H9 (cell line): ENCODE measurements at regions not wholly inside any gene's neighbourhood (a gene's known extent, or its start where the extent isn't known, plus 50 kb on each side); places are given as distances from the start of the nearest gene placed in this dataset.

Experiments used
- DNase-seq: peaks from one replicate; pipeline ENCODE4 v3.0.0-alpha.2; 2017
- H2AFZ ChIP-seq: one replicate; pipeline ENCODE4 v1.6.1; 2013; ENCODE audit warnings: mild to moderate bottlenecking, low read length, control low read depth, moderate library complexity
- H2AK5ac ChIP-seq: 2 replicates; pipeline ENCODE4 v1.6.1; 2013; ENCODE audit warnings: low read length, control low read depth, mixed read lengths; ENCODE audit not compliant: insufficient read length
- H2BK120ac ChIP-seq: one replicate; pipeline ENCODE4 v1.6.1; 2013; ENCODE audit warnings: low read depth, mild to moderate bottlenecking, low read length, control low read depth, inconsistent platforms; ENCODE audit not compliant: poor library complexity, severe bottlenecking
- H2BK12ac ChIP-seq: 2 replicates; pipeline ENCODE4 v1.6.1; 2013; ENCODE audit warnings: low read length, control low read depth, mixed read lengths, low read depth; ENCODE audit not compliant: insufficient read length
- H2BK15ac ChIP-seq: 2 replicates; pipeline ENCODE4 v1.6.1; 2013; ENCODE audit warnings: low read depth, low read length, control low read depth
- H2BK20ac ChIP-seq: one replicate; pipeline ENCODE4 v1.6.1; 2013; ENCODE audit warnings: low read depth, mild to moderate bottlenecking, low read length, control low read depth, inconsistent platforms; ENCODE audit not compliant: poor library complexity, severe bottlenecking
- H2BK5ac ChIP-seq: 2 replicates; pipeline ENCODE4 v1.6.1; 2013; ENCODE audit warnings: low read length, control low read depth, mixed read lengths; ENCODE audit not compliant: insufficient read length
- H3K14ac ChIP-seq: 2 replicates; pipeline ENCODE4 v1.6.1; 2013; ENCODE audit warnings: low read length, control low read depth; ENCODE audit not compliant: insufficient read depth
- H3K18ac ChIP-seq: 2 replicates; pipeline ENCODE4 v1.6.1; 2013; ENCODE audit warnings: low read depth, mild to moderate bottlenecking, mixed read lengths, low read length, control low read depth; ENCODE audit not compliant: insufficient read length
- H3K23ac ChIP-seq: 2 replicates; pipeline ENCODE4 v1.6.1; 2013; ENCODE audit warnings: low read length, control low read depth, mixed read lengths, low read depth; ENCODE audit not compliant: insufficient read length
- H3K23me2 ChIP-seq: 2 replicates; pipeline ENCODE4 v1.6.1; 2013; ENCODE audit warnings: low read depth, mild to moderate bottlenecking, mixed read lengths, low read length, control low read depth; ENCODE audit not compliant: insufficient read length, poor library complexity, severe bottlenecking
- H3K27ac ChIP-seq: 2 replicates; pipeline ENCODE4 v1.5.1; 2013; ENCODE audit warnings: low read length, control low read depth, mixed read lengths, low read depth; ENCODE audit not compliant: insufficient read length
- H3K27me3 ChIP-seq: 2 replicates; pipeline ENCODE4 v1.6.1; 2013; ENCODE audit warnings: low read length, control low read depth, inconsistent platforms; ENCODE audit not compliant: insufficient read depth
- H3K4ac ChIP-seq: 2 replicates; pipeline ENCODE4 v1.6.1; 2013; ENCODE audit warnings: low read depth, mild to moderate bottlenecking, control low read depth, inconsistent platforms, low read length, moderate library complexity
- H3K4me1 ChIP-seq: 2 replicates; pipeline ENCODE4 v1.6.1; 2013; ENCODE audit warnings: low read length, control low read depth, inconsistent platforms; ENCODE audit not compliant: insufficient read depth
- H3K4me2 ChIP-seq: 2 replicates; pipeline ENCODE4 v1.6.1; 2013; ENCODE audit warnings: low read length, control low read depth, mixed read lengths; ENCODE audit not compliant: insufficient read length, insufficient read depth
- H3K56ac ChIP-seq: 2 replicates; pipeline ENCODE4 v1.6.1; 2013; ENCODE audit warnings: low read depth, mild to moderate bottlenecking, mixed read lengths, low read length, control low read depth; ENCODE audit not compliant: insufficient read length
- H3K79me1 ChIP-seq: 2 replicates; pipeline ENCODE4 v1.6.1; 2013; ENCODE audit warnings: low read depth, mild to moderate bottlenecking, moderate library complexity, low read length, control low read depth, inconsistent platforms; ENCODE audit not compliant: insufficient read depth, poor library complexity, severe bottlenecking
- H3K79me2 ChIP-seq: 2 replicates; pipeline ENCODE4 v1.6.1; 2013; ENCODE audit warnings: low read length, control low read depth, inconsistent platforms; ENCODE audit not compliant: insufficient read depth
- H3K9ac ChIP-seq: 2 replicates; pipeline ENCODE4 v1.6.1; 2013; ENCODE audit warnings: low read length, control low read depth, mixed read lengths; ENCODE audit not compliant: insufficient read length; ENCODE audit errors: extremely low read depth
- H3K9me3 ChIP-seq: one replicate; pipeline ENCODE4 v1.6.1; 2013; ENCODE audit warnings: low read depth, low read length, inconsistent platforms; ENCODE audit not compliant: control insufficient read depth
- H3T11ph ChIP-seq: one replicate; pipeline ENCODE4 v1.6.1; 2013; ENCODE audit warnings: mild to moderate bottlenecking, low read length, control low read depth, inconsistent platforms
- H4K20me1 ChIP-seq: one replicate; pipeline ENCODE4 v1.6.1; 2013; ENCODE audit not compliant: control insufficient read depth, insufficient read length, insufficient read depth
- H4K5ac ChIP-seq: 2 replicates; pipeline ENCODE4 v1.6.1; 2013; ENCODE audit warnings: low read depth, mild to moderate bottlenecking, mixed read lengths, low read length, control low read depth; ENCODE audit not compliant: insufficient read length
- H4K8ac ChIP-seq: replicated peaks from 2 replicates; pipeline ENCODE4 v1.6.1; 2013; ENCODE audit warnings: low read length, control low read depth, mixed read lengths, low read depth; ENCODE audit not compliant: insufficient read length
- H4K91ac ChIP-seq: 2 replicates; pipeline ENCODE4 v1.6.1; 2013; ENCODE audit warnings: low read depth, mild to moderate bottlenecking, moderate library complexity, mixed read lengths, low read length, control low read depth; ENCODE audit not compliant: insufficient read length
- H3K27ac Mint-ChIP-seq, 3 experiments: 2 replicates in 2 of 3; 3 replicates in 1 of 3; pipeline ENCODE4 v1.8.0; 2020 to 2021; ENCODE audit warnings: mixed read lengths in 3 of 3, mild to moderate bottlenecking in 1 of 3, moderate library complexity in 1 of 3
- H3K27me3 Mint-ChIP-seq: 2 replicates; pipeline ENCODE4 v1.8.0; 2021; ENCODE audit warnings: low read depth, mild to moderate bottlenecking, moderate library complexity, mixed read lengths
- H3K36me3 Mint-ChIP-seq, 3 experiments: 2 replicates in 2 of 3; 3 replicates in 1 of 3; pipeline ENCODE4 v1.8.0; 2020 to 2021; ENCODE audit warnings: low read depth in 3 of 3, mixed read lengths in 3 of 3; ENCODE audit not compliant: insufficient read depth in 1 of 3
- H3K4me1 Mint-ChIP-seq, 2 experiments: 2 replicates each; pipeline ENCODE4 v1.8.0; 2020; ENCODE audit warnings: mixed read lengths in 2 of 2
- H3K4me3 Mint-ChIP-seq, 2 experiments: 2 replicates in 1 of 2; 3 replicates in 1 of 2; pipeline ENCODE4 v1.8.0; 2020 to 2021; ENCODE audit warnings: mild to moderate bottlenecking in 2 of 2, mixed read lengths in 2 of 2, moderate library complexity in 1 of 2
- H3K9me3 Mint-ChIP-seq, 2 experiments: 2 replicates in 1 of 2; 3 replicates in 1 of 2; pipeline ENCODE4 v1.8.0; 2020; ENCODE audit warnings: mild to moderate bottlenecking in 2 of 2, mixed read lengths in 2 of 2, moderate library complexity in 1 of 2
- CTCF ChIP-seq: fragments of 200-600 bp; sonication (generic); conservative IDR thresholded peaks from 3 replicates; pipeline ENCODE4 v1.8.0; 2021; ENCODE audit warnings: antibody characterized with exemption, mild to moderate bottlenecking
- WGBS: extraction: QIAGEN DNeasy Blood & Tissue Kit; methylation state at CpG from one replicate; pipeline ENCODE4 v1.1.7; 2013; ENCODE audit warnings: missing lambda C conversion rate, low lambda C conversion rate, mixed read lengths; ENCODE audit not compliant: insufficient read length; ENCODE audit errors: extremely low coverage; 5-methylcytosine and 5-hydroxymethylcytosine counted together

- H3K36me3 Mint-ChIP-seq, result no peaks in the 10 kb centered on the region
- H3K27ac Mint-ChIP-seq, result no peak overlapping the region
- Histone ChIP-seq H3K23ac (no peak overlapping the region), H3K56ac (no peak overlapping the region), H3K23me2 (no peaks in the 10 kb centered on the region), H3K9me3 (no peaks in the 10 kb centered on the region), H2BK5ac (no peak overlapping the region), H4K91ac (no peak overlapping the region), H3K79me2 (no peaks in the 10 kb centered on the region), H3K4ac (no peak overlapping the region), H2AK5ac (no peak overlapping the region), H3K79me1 (no peaks in the 10 kb centered on the region), H3K18ac (no peak overlapping the region), H3K9ac (no peak overlapping the region), H3K14ac (no peak overlapping the region), H3K4me1 (0 out of 2 replicates have a peak, but pooled peaks cover 3% of the 10 kb centered on the region), H4K20me1 (no peaks in the 10 kb centered on the region), H3K27ac (no peak overlapping the region), H3K27me3 (no peaks in the 10 kb centered on the region), H4K8ac (no peak overlapping the region), H2BK120ac (no peak overlapping the region), H3T11ph (no peak overlapping the region), H2BK20ac (no peak overlapping the region), H2BK15ac (no peak overlapping the region), H3K4me2 (no peak overlapping the region), H2AFZ (no peak overlapping the region), H4K5ac (no peak overlapping the region), H2BK12ac (no peak overlapping the region)
- peaks cover 9% of the 10 kb centered on the region for H3K27me3 Mint-ChIP-seq
- peaks cover 2% of the 10 kb centered on the region in 2 experiments; a peak in 2 of 5 replicates for H3K9me3 Mint-ChIP-seq
- H3K4me3 Mint-ChIP-seq, result no peak overlapping the region
- TF ChIP-seq CTCF, result no peak
- no peak for DNase-seq
- no CpG with 5 or more reads among the region's 8 CpGs for WGBS
- peaks cover 11 to 15% of the 10 kb centered on the region in 2 experiments for H3K4me1 Mint-ChIP-seq
These were observed 55.7 kb upstream of the ACKR3 start for GRCh38 chr2:236513956-236514355.
